Esophagus muscularis mucosa (tissue), 4 donors: ENCODE measurements at regions not wholly inside any gene's neighbourhood (a gene's known extent, or its start where the extent isn't known, plus 50 kb on each side); places are given as distances from the start of the nearest gene placed in this dataset.

ENCODE experiments used
- DNase-seq: peaks from one replicate; pipeline ENCODE4 v3.0.0-alpha.2; 2017; ENCODE audit errors: extremely low spot score
- H3K27ac ChIP-seq, 4 donors: fragments of 200-600 bp; sonication (generic); replicated peaks in 1 of 4; 1 replicate in 3 of 4; 2 replicates in 1 of 4; pipeline ENCODE4 v1.5.1; 2016 to 2019; ENCODE audit warnings: mild to moderate bottlenecking in 1 of 4
- H3K27me3 ChIP-seq, 4 donors: fragments of 200-600 bp; sonication (generic); one replicate each; pipeline versions ENCODE4 v1.5.1 to v1.6.0; 2016 to 2019
- H3K36me3 ChIP-seq, 4 donors: fragments of 200-600 bp; sonication (generic); one replicate each; pipeline ENCODE4 v1.5.1; 2016 to 2019
- H3K4me1 ChIP-seq, 4 donors: fragments of 200-600 bp; sonication (generic); one replicate each; pipeline ENCODE4 v1.5.1; 2016 to 2019
- H3K4me3 ChIP-seq, 4 donors: fragments of 200-600 bp; sonication (generic); 1 replicate in 2 of 4; 2 replicates in 2 of 4; pipeline ENCODE4 v1.5.1; 2016 to 2019; ENCODE audit warnings: mild to moderate bottlenecking in 4 of 4, moderate library complexity in 1 of 4
- H3K9me3 ChIP-seq, 4 donors: fragments of 200-600 bp; sonication (generic); 1 replicate in 3 of 4; 2 replicates in 1 of 4; pipeline ENCODE4 v1.5.1; 2016 to 2019
- EP300 ChIP-seq: sonication (generic); formaldehyde crosslinking; IDR thresholded peaks from one replicate; pipeline ENCODE4 v1.6.1; 2017; ENCODE audit warnings: antibody characterized with exemption
- POLR2A ChIP-seq: fragments of 450-650 bp; IDR thresholded peaks from one replicate; pipeline ENCODE4 v1.6.1; 2017; ENCODE audit warnings: antibody characterized with exemption, moderate library complexity, mild to moderate bottlenecking, low read depth
- POLR2AphosphoS5 ChIP-seq, 2 donors: sonication (generic); formaldehyde crosslinking; IDR thresholded peaks; one replicate each; pipeline ENCODE4 v1.6.1; 2017; ENCODE audit warnings: antibody characterized with exemption in 2 of 2
- WGBS: methylation state at CpG from one replicate; pipeline ENCODE4 v1.1.5; 2018; 5-methylcytosine and 5-hydroxymethylcytosine counted together
- intact Hi-C: fragments of 100-400 bp; cut with DNase I; formaldehyde crosslinking; loops from one replicate; pipeline ENCODE4 v1.15.1; 2023
- TF ChIP-seq, protein P1 (sequence below), 3 experiments: fragments of 200-600 bp in 2 of 3; fragments of 450-650 bp in 1 of 3; sonication (generic) in 2 of 3; IDR thresholded peaks; one replicate each; pipeline ENCODE4 v1.5.1; 2017 to 2019; ENCODE audit warnings: antibody characterized with exemption in 3 of 3, mild to moderate bottlenecking in 2 of 3, moderate library complexity in 1 of 3

GRCh38 chr1:195597891-195598290 lies 1010.3 kb downstream of the KCNT2 start:
- intact Hi-C loops, result no loop called here
- no peak overlapping the region for H3K4me3 ChIP-seq
- peaks cover 0 to 3% (median 0%) of the 10 kb centered on the region in 4 donors for H3K9me3 ChIP-seq
- no peaks in the 10 kb centered on the region for H3K36me3 ChIP-seq
- no peaks in the 10 kb centered on the region for H3K27me3 ChIP-seq
- TF ChIP-seq POLR2AphosphoS5 (IDR thresholded peaks at IDR 0.05) (no peak), EP300 (no peak), POLR2A (no peak)
- TF ChIP-seq, protein P1, sequence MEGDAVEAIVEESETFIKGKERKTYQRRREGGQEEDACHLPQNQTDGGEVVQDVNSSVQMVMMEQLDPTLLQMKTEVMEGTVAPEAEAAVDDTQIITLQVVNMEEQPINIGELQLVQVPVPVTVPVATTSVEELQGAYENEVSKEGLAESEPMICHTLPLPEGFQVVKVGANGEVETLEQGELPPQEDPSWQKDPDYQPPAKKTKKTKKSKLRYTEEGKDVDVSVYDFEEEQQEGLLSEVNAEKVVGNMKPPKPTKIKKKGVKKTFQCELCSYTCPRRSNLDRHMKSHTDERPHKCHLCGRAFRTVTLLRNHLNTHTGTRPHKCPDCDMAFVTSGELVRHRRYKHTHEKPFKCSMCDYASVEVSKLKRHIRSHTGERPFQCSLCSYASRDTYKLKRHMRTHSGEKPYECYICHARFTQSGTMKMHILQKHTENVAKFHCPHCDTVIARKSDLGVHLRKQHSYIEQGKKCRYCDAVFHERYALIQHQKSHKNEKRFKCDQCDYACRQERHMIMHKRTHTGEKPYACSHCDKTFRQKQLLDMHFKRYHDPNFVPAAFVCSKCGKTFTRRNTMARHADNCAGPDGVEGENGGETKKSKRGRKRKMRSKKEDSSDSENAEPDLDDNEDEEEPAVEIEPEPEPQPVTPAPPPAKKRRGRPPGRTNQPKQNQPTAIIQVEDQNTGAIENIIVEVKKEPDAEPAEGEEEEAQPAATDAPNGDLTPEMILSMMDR (IDR thresholded peaks at IDR 0.05), result no peak
- DNase-seq, result no peak
- H3K27ac ChIP-seq, result no peak overlapping the region
- no peaks in the 10 kb centered on the region for H3K4me1 ChIP-seq

- Histone ChIP-seq H3K4me1 (no peaks in the 10 kb centered on the region), H3K4me3 (no peak overlapping the region), H3K27me3 (no peaks in the 10 kb centered on the region), H3K36me3 (no peaks in the 10 kb centered on the region), H3K9me3 (no peaks in the 10 kb centered on the region), H3K27ac (no peak overlapping the region)
- intact Hi-C loops, result no loop called here
- TF ChIP-seq, protein P1 (IDR thresholded peaks at IDR 0.05), result no peak
- TF ChIP-seq EP300 (no peak), POLR2A (no peak), POLR2AphosphoS5 (IDR thresholded peaks at IDR 0.05) (no peak)
- 79% methylated on average over 3 of the region's 3 CpGs for WGBS
- no peak for DNase-seq
These were observed 1013.5 kb downstream of the KCNT2 start for GRCh38 chr1:195594773-195595172.

- Histone ChIP-seq H3K27me3 (no peaks in the 10 kb centered on the region), H3K36me3 (no peaks in the 10 kb centered on the region), H3K9me3 (no peaks in the 10 kb centered on the region), H3K4me3 (no peak overlapping the region), H3K27ac (no peak overlapping the region), H3K4me1 (no peaks in the 10 kb centered on the region)
- no peak for DNase-seq
- 95% methylated on average over 2 of the region's 2 CpGs for WGBS
- TF ChIP-seq, protein P1 (IDR thresholded peaks at IDR 0.05), result no peak
- no peak for TF ChIP-seq EP300
- TF ChIP-seq POLR2AphosphoS5 (IDR thresholded peaks at IDR 0.05), result no peak
- TF ChIP-seq POLR2A, result no peak
- intact Hi-C loops, result no loop called here
These were observed 1013.9 kb downstream of the KCNT2 start for GRCh38 chr1:195594322-195594721.

- no peak overlapping the region for H3K4me3 ChIP-seq
- 62% methylated on average over 3 of the region's 3 CpGs for WGBS
- TF ChIP-seq POLR2A (no peak), POLR2AphosphoS5 (IDR thresholded peaks at IDR 0.05) (no peak), EP300 (no peak)
- TF ChIP-seq, protein P1 (IDR thresholded peaks at IDR 0.05), result no peak
- intact Hi-C loops, result no loop called here
- no peaks in the 10 kb centered on the region for H3K4me1 ChIP-seq
- H3K9me3 ChIP-seq, result no peaks in the 10 kb centered on the region
- H3K27me3 ChIP-seq, result no peaks in the 10 kb centered on the region
- DNase-seq, result no peak
- no peaks in the 10 kb centered on the region for H3K36me3 ChIP-seq
- H3K27ac ChIP-seq, result no peak overlapping the region
These were observed 1016.1 kb downstream of the KCNT2 start for GRCh38 chr1:195591917-195592672.

DNA sequence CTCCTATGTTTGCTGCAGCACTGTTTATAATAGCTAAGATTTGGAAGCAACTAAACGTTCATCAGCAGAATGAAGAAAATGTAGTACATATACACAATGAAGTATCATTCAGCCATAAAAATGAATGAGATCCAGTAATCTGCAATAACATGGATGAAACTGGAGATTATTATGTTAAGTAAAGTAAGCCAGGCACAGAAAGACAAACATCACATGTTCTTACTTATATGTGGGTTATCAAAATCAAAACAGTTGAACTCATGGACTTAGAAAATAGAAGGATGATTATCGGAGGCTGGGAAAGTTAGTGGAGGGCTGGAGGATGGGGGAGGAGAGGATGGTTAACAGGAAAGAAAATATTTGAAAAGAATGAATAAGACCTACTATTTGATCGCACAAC lies 1017.6 kb downstream of the KCNT2 start:
- Histone ChIP-seq H3K4me3 (no peak overlapping the region), H3K36me3 (no peaks in the 10 kb centered on the region), H3K27ac (no peak overlapping the region), H3K9me3 (no peaks in the 10 kb centered on the region), H3K27me3 (no peaks in the 10 kb centered on the region), H3K4me1 (no peaks in the 10 kb centered on the region)
- intact Hi-C loops, result no loop called here
- no peak for DNase-seq
- TF ChIP-seq EP300, result no peak
- no peak for TF ChIP-seq POLR2AphosphoS5 (IDR thresholded peaks at IDR 0.05)
- TF ChIP-seq POLR2A, result no peak
- TF ChIP-seq, protein P1 (IDR thresholded peaks at IDR 0.05), result no peak
- 75% methylated on average over 3 of the region's 3 CpGs for WGBS
